HEK293 (cell line): ENCODE measurements at regions not wholly inside any gene's neighbourhood (a gene's known extent, or its start where the extent isn't known, plus 50 kb on each side); places are given as distances from the start of the nearest gene placed in this dataset.

Experiments used
- CTCF ChIA-PET: fragments of 350-600 bp; formaldehyde crosslinking; extraction: SDS; loops from one replicate; lab custom pipeline; 2021; ENCODE audit warnings: antibody characterized with exemption; lab: Yijun Ruan, JAX
- POLR2A ChIA-PET: fragments of 300-600 bp; formaldehyde crosslinking; extraction: SDS; loops from one replicate; lab custom pipeline; 2020; ENCODE audit warnings: antibody characterized with exemption, inconsistent platforms; lab: Yijun Ruan, JAX
- H3K27ac ChIP-seq: fragments of 200-500 bp; sonication (Bioruptor generic); 2 replicates; pipeline ENCODE4 v1.5.1; 2014; ENCODE audit warnings: low read depth, low read length, control low read depth, inconsistent platforms; ENCODE audit errors: extremely low read depth
- H3K36me3 ChIP-seq, 2 experiments: fragments of 200-500 bp in 1 of 2; sonication (Bioruptor generic) in 1 of 2; 1 replicate in 1 of 2; 2 replicates in 1 of 2; pipeline ENCODE4 v1.5.1; 2014 to 2017; ENCODE audit warnings: inconsistent platforms in 2 of 2, low read length in 2 of 2; ENCODE audit not compliant: control insufficient read depth in 2 of 2, insufficient read depth in 1 of 2
- H3K4me1 ChIP-seq: fragments of 200-500 bp; sonication (Bioruptor generic); 2 replicates; pipeline ENCODE4 v1.5.1; 2014; ENCODE audit warnings: mild to moderate bottlenecking, low read length, inconsistent platforms; ENCODE audit not compliant: control insufficient read depth, insufficient read depth
- H3K4me3 ChIP-seq: 2 replicates; pipeline ENCODE4 v1.5.1; 2011; ENCODE audit warnings: low read depth, mild to moderate bottlenecking, control low read depth, low read length, moderate library complexity
- H3K9me3 ChIP-seq: fragments of 200-500 bp; sonication (Bioruptor generic); 2 replicates; pipeline ENCODE4 v1.5.1; 2014; ENCODE audit warnings: low read depth, low read length, inconsistent platforms; ENCODE audit not compliant: control insufficient read depth, insufficient read depth
- KLF1 ChIP-seq: fragments of 450-650 bp; formaldehyde crosslinking; IDR thresholded peaks from 2 replicates; pipeline ENCODE4 v1.5.1; 2016; ENCODE audit warnings: missing biosample characterization, missing genetic modification characterization
- PRDM2 ChIP-seq: fragments of 450-650 bp; formaldehyde crosslinking; IDR thresholded peaks from 2 replicates; pipeline ENCODE4 v1.5.1; 2016; ENCODE audit warnings: missing biosample characterization, missing genetic modification characterization, borderline replicate concordance
- PRDM4 ChIP-seq: fragments of 450-650 bp; formaldehyde crosslinking; IDR thresholded peaks from 2 replicates; pipeline ENCODE4 v1.5.1; 2017; ENCODE audit warnings: missing biosample characterization, missing genetic modification characterization
- TRIM28 ChIP-seq: IDR thresholded peaks from 2 replicates; pipeline ENCODE4 v1.6.1; 2011; ENCODE audit warnings: low read length, control low read depth, borderline replicate concordance
- WT1 ChIP-seq: fragments of 450-650 bp; formaldehyde crosslinking; IDR thresholded peaks from 2 replicates; pipeline ENCODE4 v1.5.1; 2016; ENCODE audit warnings: missing biosample characterization, missing genetic modification characterization
- YY2 ChIP-seq: fragments of 450-650 bp; formaldehyde crosslinking; IDR thresholded peaks from 2 replicates; pipeline ENCODE4 v1.5.1; 2016; ENCODE audit warnings: missing biosample characterization, missing genetic modification characterization
- ZBTB49 ChIP-seq: fragments of 450-650 bp; formaldehyde crosslinking; IDR thresholded peaks from 2 replicates; pipeline ENCODE4 v1.5.1; 2016; ENCODE audit warnings: missing biosample characterization, missing genetic modification characterization, low read depth
- ZBTB6 ChIP-seq: fragments of 450-650 bp; formaldehyde crosslinking; IDR thresholded peaks from 2 replicates; pipeline ENCODE4 v1.5.1; 2017; ENCODE audit warnings: missing biosample characterization, missing genetic modification characterization
- ZNF214 ChIP-seq: fragments of 450-650 bp; formaldehyde crosslinking; IDR thresholded peaks from 2 replicates; pipeline ENCODE4 v1.5.1; 2017; ENCODE audit warnings: missing biosample characterization, mild to moderate bottlenecking, missing genetic modification characterization, borderline replicate concordance
- ZNF280C ChIP-seq: fragments of 450-650 bp; formaldehyde crosslinking; IDR thresholded peaks from 2 replicates; pipeline ENCODE4 v1.5.1; 2016; ENCODE audit warnings: missing biosample characterization, missing genetic modification characterization
- ZNF302 ChIP-seq: fragments of 450-650 bp; formaldehyde crosslinking; IDR thresholded peaks from 2 replicates; pipeline ENCODE4 v1.5.1; 2016; ENCODE audit warnings: missing biosample characterization, missing genetic modification characterization, low read depth
- ZNF488 ChIP-seq: fragments of 450-650 bp; formaldehyde crosslinking; IDR thresholded peaks from 2 replicates; pipeline ENCODE4 v1.5.1; 2016; ENCODE audit warnings: missing biosample characterization, missing genetic modification characterization
- ZNF544 ChIP-seq: fragments of 450-650 bp; formaldehyde crosslinking; IDR thresholded peaks from 2 replicates; pipeline ENCODE4 v1.5.0; 2017; ENCODE audit warnings: missing biosample characterization, missing genetic modification characterization
- ZNF629 ChIP-seq: fragments of 450-650 bp; formaldehyde crosslinking; IDR thresholded peaks from 2 replicates; pipeline ENCODE4 v1.5.1; 2017; ENCODE audit warnings: missing biosample characterization, missing genetic modification characterization
- ZNF791 ChIP-seq: fragments of 450-650 bp; formaldehyde crosslinking; IDR thresholded peaks from 2 replicates; pipeline ENCODE4 v1.5.1; 2016; ENCODE audit warnings: missing biosample characterization, missing genetic modification characterization

GRCh38 chr7:23938215-23938614 is 228.2 kb downstream of the STK31 start:
- CTCF ChIA-PET: interaction anchor here (0.6 to 1.9 kb wide), 18 partner anchors 8 to 1822 kb away, joined by 3 to 13 read pairs (median 4); no protein-coding TSS in a partner anchor
- no peak for TF ChIP-seq ZNF488 (tag by site-specific recombination)
- no peak for TF ChIP-seq PRDM2 (tag by site-specific recombination)
- no peak for TF ChIP-seq ZNF544 (tag by site-specific recombination)
- no peak for TF ChIP-seq YY2
- TF ChIP-seq KLF1: no peak
- TF ChIP-seq TRIM28: no peak
- no peak for TF ChIP-seq ZBTB49 (tag by site-specific recombination)
- no peak for TF ChIP-seq ZNF791
- no peak for TF ChIP-seq ZNF280C (tag by site-specific recombination)
- TF ChIP-seq ZNF302 (tag by site-specific recombination): no peak
- TF ChIP-seq WT1: no peak
- no peak for TF ChIP-seq ZNF629
- TF ChIP-seq ZBTB6 (tag by site-specific recombination): no peak
- no peak for TF ChIP-seq ZNF214
- TF ChIP-seq PRDM4 (tag by site-specific recombination): no peak
- POLR2A ChIA-PET: no interaction called here

More at GRCh38 chr7:23938215-23938614, 228.2 kb downstream of the STK31 start:
- H3K9me3 ChIP-seq: no peaks in the 10 kb centered on the region
- no peaks in the 10 kb centered on the region for H3K36me3 ChIP-seq
- no peak overlapping the region for H3K27ac ChIP-seq
- no peaks in the 10 kb centered on the region for H3K4me1 ChIP-seq
- no peak overlapping the region for H3K4me3 ChIP-seq
